Memory B cell (primary cell): ENCODE measurements at regions not wholly inside any gene's neighbourhood (a gene's known extent, or its start where the extent isn't known, plus 50 kb on each side); places are given as distances from the start of the nearest gene placed in this dataset.

ENCODE experiments used
- ATAC-seq: fragments of 150-1000 bp; cut with Tn5 transposase; 2 replicates; pipeline ENCODE4 v1.10.0; 2021; ENCODE audit warnings: low read depth, mild to moderate bottlenecking, moderate library complexity
- DNase-seq, 2 donors: peaks; one replicate each; pipeline ENCODE4 v3.0.0; 2022; ENCODE audit warnings: low spot score in 2 of 2
- H3K27ac Mint-ChIP-seq: one replicate; pipeline ENCODE4 v1.8.0; 2022; ENCODE audit warnings: mild to moderate bottlenecking, moderate library complexity, mixed read lengths
- H3K27me3 Mint-ChIP-seq: one replicate; pipeline ENCODE4 v1.8.0; 2022; ENCODE audit warnings: mixed read lengths
- H3K36me3 Mint-ChIP-seq: one replicate; pipeline ENCODE4 v1.8.0; 2022; ENCODE audit warnings: mild to moderate bottlenecking, mixed read lengths
- H3K4me1 Mint-ChIP-seq: one replicate; pipeline ENCODE4 v1.8.0; 2022; ENCODE audit warnings: mixed read lengths
- H3K4me3 Mint-ChIP-seq: one replicate; pipeline ENCODE4 v1.8.0; 2022; ENCODE audit warnings: mild to moderate bottlenecking, moderate library complexity, mixed read lengths
- H3K9me3 Mint-ChIP-seq: one replicate; pipeline ENCODE4 v1.8.0; 2022; ENCODE audit warnings: mixed read lengths

DNA sequence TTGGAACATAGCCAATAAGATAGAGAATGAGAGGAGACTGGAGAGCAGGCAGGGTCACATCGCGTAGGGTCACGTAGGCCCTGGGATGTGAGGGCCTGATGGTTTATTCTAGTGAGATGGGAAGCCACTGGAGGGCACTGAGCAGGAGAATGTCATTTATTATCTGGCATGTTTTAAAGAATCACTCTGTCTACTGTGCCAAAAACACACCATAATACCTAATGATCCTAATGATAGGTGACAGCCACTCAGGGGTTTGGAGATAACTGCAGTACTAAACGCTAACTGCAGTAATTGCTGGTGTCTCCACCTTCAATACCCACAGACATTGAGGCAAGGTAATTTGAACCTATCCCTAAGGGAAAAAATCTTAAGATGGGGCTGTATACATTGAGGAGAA is 185.4 kb downstream of the TTLL7 start:
- H3K4me3 Mint-ChIP-seq, result no peak overlapping the region

DNA sequence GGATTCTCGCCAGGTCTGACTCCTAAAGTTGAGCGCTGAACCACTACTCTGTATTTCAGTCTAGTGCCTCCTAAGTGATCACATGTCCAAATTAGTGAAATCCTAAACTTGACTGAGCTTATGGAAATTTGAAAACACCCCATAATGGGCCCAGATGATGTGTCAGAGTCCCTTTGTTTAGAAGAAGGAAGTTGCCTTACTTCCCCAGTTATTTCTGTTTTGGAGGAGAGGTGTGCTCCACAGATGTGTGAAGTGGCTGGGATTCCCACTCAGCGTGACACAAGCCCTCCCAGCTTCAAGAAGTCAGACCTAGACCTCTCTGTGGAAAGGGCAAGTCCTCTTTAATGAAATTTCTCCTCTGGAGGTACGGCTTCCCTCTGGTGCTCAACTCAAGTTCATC is 188.8 kb downstream of the TTLL7 start:
- H3K36me3 Mint-ChIP-seq, result peaks cover 1% of the 10 kb centered on the region
- H3K9me3 Mint-ChIP-seq, result no peaks in the 10 kb centered on the region
- no peak overlapping the region for H3K4me3 Mint-ChIP-seq
- no peak for DNase-seq
- peaks cover 1% of the 10 kb centered on the region for H3K27me3 Mint-ChIP-seq
- no peaks in the 10 kb centered on the region for H3K4me1 Mint-ChIP-seq
- ATAC-seq, result no peak
- H3K27ac Mint-ChIP-seq, result no peak overlapping the region

More for the DNA sequence above, 185.4 kb downstream of the TTLL7 start:
- H3K9me3 Mint-ChIP-seq, result peaks cover 4% of the 10 kb centered on the region
- DNase-seq (no peak), ATAC-seq (no peak)
- H3K27me3 Mint-ChIP-seq, result no peaks in the 10 kb centered on the region
- peaks cover 5% of the 10 kb centered on the region for H3K4me1 Mint-ChIP-seq
- no peak overlapping the region for H3K27ac Mint-ChIP-seq
- H3K36me3 Mint-ChIP-seq, result peaks cover 2% of the 10 kb centered on the region

DNA sequence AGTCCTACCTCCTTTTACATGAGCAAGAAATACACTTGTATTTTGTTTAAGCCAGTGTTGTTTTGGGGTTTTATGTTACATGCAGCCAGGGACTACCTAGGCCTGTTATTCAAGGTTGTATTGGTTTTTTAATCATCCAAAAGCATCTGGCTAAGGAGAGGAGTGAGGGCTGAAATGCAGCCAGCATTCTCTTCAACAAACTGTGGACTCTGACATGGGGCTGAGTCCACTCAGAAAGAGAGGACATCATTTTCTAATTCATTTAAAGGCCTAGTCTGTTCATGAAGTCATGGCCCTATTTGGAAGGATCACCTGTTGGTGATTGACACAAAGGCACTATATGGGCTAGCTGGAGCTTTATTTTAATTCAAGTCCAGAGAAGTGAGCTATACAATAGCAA is 190.4 kb downstream of the TTLL7 start:
- Mint-ChIP-seq H3K4me3 (no peak overlapping the region), H3K36me3 (peaks cover 1% of the 10 kb centered on the region), H3K27ac (no peak overlapping the region), H3K9me3 (no peaks in the 10 kb centered on the region), H3K4me1 (no peaks in the 10 kb centered on the region), H3K27me3 (peaks cover 1% of the 10 kb centered on the region)
- ATAC-seq (no peak), DNase-seq (no peak)

DNA sequence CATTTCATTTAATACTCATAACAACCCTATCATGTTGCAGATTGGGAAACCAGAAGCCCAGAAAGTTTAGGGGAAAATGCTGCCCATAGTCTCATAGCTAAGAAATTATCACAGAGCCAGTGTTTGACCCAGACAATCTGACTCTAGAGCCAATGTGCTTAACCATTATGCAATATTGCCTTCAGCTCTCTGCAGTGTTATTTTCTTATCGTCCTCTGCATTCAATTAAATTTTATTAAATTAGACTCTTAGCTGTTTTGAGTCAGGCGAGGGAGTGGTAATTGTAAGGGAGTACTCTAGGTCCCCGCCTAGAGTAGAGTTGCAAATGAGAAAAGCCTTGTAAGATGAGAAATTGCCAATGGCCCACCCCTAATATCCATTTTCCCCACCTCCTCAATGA is 191.1 kb downstream of the TTLL7 start:
- Mint-ChIP-seq H3K4me3 (no peak overlapping the region), H3K27ac (no peak overlapping the region), H3K4me1 (no peaks in the 10 kb centered on the region), H3K36me3 (peaks cover 1% of the 10 kb centered on the region), H3K27me3 (peaks cover 1% of the 10 kb centered on the region), H3K9me3 (no peaks in the 10 kb centered on the region)
- ATAC-seq, result no peak
- DNase-seq, result no peak

DNA sequence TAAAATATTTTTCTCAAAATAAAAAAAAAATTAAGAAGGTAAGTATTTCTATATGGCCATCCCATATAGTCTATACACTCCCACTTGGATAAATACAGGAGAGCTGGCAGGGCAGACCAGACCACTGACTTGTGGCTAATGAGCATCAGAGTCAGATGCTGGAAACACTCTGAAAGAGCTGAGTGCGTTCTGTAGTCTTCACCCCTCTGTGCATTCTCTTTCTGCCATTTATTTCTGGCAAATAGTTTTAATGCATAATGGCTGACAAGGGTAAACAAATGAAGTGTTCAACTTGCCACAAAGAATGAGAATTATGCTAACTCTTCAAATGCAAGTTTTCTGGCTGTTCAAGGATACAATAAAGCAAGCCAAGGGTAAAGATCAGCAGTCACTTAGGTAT is 191.7 kb downstream of the TTLL7 start:
- Mint-ChIP-seq H3K9me3 (no peaks in the 10 kb centered on the region), H3K4me3 (no peak overlapping the region), H3K27ac (no peak overlapping the region), H3K36me3 (peaks cover 1% of the 10 kb centered on the region), H3K27me3 (peaks cover 1% of the 10 kb centered on the region), H3K4me1 (no peaks in the 10 kb centered on the region)
- DNase-seq (no peak), ATAC-seq (no peak)

DNA sequence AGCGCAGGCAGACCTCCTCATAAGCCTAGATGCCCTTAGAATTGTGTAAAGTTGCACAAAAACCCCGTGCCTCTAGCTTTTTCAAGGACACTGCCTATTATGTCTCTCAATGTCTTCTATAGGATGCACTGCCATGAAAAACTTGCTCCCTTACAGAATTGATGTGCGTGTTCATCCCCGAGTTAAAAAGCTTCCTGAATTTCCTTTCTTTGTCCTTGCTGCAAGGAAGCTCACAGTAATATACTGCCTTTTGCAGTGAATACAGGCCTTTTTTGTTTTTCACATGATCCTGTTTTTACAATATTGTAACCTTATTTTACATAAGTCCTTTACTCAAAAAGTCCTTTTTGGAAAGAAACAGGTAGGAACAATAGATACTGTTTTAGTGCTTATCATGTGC is 193.0 kb downstream of the TTLL7 start:
- peaks cover 3% of the 10 kb centered on the region for H3K36me3 Mint-ChIP-seq
- H3K4me3 Mint-ChIP-seq, result no peak overlapping the region
- peaks cover 1% of the 10 kb centered on the region for H3K27me3 Mint-ChIP-seq
- H3K9me3 Mint-ChIP-seq, result no peaks in the 10 kb centered on the region
- no peak for ATAC-seq
- no peak for DNase-seq
- H3K4me1 Mint-ChIP-seq, result no peaks in the 10 kb centered on the region
- H3K27ac Mint-ChIP-seq, result no peak overlapping the region

DNA sequence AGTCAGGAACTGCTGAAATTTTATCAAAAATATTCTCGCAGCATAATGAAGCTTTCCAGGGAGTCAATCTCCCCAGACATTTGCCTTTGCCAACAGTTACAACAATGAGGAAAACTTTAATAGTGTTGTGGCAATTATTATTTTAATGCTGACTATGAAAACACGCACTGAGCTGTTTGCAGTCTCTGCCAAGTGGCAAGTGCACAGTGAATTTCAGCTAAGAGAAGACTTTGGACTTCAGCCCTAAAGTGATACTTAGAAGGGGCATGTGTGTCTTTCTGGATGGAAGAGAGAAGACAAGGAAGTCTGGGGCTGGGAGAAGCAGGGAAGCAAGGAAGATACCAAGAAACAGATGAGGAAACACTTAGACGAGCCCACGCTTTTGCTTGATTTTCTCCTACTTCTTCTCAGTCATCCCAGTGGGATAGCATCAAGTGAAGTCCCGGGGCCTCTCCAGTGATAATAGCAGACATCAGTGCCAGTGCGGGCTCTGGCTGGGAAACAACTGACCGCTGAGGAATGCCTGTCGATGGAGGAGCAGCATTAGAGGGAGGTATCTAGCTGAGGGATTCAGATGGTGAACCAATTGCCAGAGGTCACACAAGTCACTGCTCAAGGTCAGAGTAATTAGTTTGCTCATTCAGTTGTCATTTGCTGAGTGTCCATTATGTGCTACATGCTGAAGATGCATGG is 196.3 kb downstream of the TTLL7 start:
- no peaks in the 10 kb centered on the region for H3K4me1 Mint-ChIP-seq
- H3K27ac Mint-ChIP-seq, result no peak overlapping the region
- peaks cover 1% of the 10 kb centered on the region for H3K27me3 Mint-ChIP-seq

DNA sequence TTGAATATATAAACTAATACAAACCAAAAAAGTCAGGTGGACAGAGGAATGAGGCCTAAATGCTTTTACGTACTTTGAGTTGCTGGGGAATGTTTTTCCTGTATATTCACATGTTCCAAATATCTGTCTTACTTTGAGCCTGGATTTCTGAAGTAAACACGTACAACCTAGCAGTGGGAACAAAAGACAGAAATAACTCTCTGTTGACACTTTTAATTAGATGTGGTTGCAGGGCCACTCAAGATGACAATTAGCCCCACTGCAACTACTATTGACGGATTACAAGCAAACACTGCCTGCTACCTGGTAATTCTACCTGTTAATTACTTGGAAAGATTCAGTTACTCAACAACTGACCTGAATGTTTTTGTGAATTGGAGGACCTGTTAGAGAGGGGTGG is 196.9 kb downstream of the TTLL7 start:
- no peaks in the 10 kb centered on the region for H3K9me3 Mint-ChIP-seq
- DNase-seq, result no peak
- H3K27ac Mint-ChIP-seq, result no peak overlapping the region
- H3K4me1 Mint-ChIP-seq, result no peaks in the 10 kb centered on the region
- H3K4me3 Mint-ChIP-seq, result no peak overlapping the region
- H3K27me3 Mint-ChIP-seq, result peaks cover 1% of the 10 kb centered on the region
- peaks cover 3% of the 10 kb centered on the region for H3K36me3 Mint-ChIP-seq
- ATAC-seq, result no peak

More for the DNA sequence above, 196.3 kb downstream of the TTLL7 start:
- no peaks in the 10 kb centered on the region for H3K9me3 Mint-ChIP-seq
- no peak overlapping the region for H3K4me3 Mint-ChIP-seq
- H3K36me3 Mint-ChIP-seq, result peaks cover 3% of the 10 kb centered on the region
- DNase-seq (no peak), ATAC-seq (no peak)

DNA sequence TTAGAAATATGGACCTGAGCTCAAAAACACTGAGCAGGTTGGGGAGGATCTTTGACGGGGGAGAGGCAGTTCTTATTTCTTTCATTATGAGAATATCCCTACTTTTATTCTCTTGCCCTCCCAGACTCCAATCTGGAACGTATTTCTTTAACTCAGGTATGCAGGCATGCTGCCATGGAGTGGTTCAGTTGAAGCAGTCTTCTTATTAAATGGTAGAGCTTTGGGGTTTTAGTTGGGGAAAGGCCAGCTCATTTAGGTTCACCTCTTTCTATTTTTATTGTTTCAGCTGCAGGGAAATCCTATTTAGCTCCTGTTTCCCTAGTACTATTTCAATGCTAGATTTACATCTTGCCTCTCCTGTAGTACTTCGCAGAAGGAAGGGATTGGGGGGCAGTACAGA is 198.9 kb downstream of the TTLL7 start:
- Mint-ChIP-seq H3K4me1 (no peaks in the 10 kb centered on the region), H3K36me3 (peaks cover 2% of the 10 kb centered on the region), H3K27me3 (peaks cover 3% of the 10 kb centered on the region), H3K4me3 (no peak overlapping the region), H3K9me3 (no peaks in the 10 kb centered on the region), H3K27ac (no peak overlapping the region)
- ATAC-seq, result no peak
- no peak for DNase-seq

DNA sequence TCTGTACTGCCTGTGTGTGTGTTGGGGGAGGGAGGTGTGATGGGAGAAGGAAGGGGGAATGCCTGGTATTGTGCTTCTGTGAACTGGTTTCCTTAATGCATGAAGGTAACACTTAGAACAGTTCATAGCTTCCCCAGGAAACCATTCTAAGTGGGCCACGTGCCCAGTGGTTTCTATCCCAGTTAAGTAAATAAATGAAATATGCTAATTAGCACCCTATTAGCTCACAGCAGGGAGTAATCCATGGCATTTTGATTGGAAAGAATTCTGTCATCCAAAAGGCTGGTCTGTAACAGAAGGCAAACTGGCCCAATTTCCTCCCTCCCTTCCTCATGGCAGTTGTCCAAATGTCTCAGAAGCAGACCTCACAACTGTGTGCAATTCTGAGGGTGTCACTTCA is 199.3 kb downstream of the TTLL7 start:
- DNase-seq (no peak), ATAC-seq (no peak)
- Mint-ChIP-seq H3K27me3 (peaks cover 3% of the 10 kb centered on the region), H3K27ac (no peak overlapping the region), H3K4me1 (no peaks in the 10 kb centered on the region), H3K4me3 (no peak overlapping the region), H3K9me3 (no peaks in the 10 kb centered on the region), H3K36me3 (peaks cover 2% of the 10 kb centered on the region)

DNA sequence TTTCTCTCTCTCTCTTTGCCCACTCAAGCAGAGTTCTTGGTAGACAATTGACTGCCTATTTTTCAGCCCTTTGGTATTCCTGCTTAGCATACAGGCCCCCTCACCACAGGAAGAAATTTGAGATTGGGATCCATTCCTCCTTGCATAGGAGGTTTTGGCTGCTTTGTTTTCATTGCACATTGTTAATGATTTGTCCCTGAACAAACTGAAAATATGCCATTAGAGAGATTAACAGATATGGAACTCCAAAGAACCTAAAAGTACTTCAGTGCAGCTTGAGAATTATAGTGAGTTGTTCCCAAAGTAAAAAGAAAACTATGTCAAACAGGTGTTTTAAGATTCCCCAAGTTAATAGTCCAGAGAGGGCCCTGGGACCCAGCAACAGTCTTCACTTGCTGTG is 200.0 kb downstream of the TTLL7 start:
- DNase-seq, result no peak
- Mint-ChIP-seq H3K9me3 (no peaks in the 10 kb centered on the region), H3K27ac (no peak overlapping the region), H3K36me3 (peaks cover 2% of the 10 kb centered on the region), H3K4me1 (no peaks in the 10 kb centered on the region), H3K4me3 (no peak overlapping the region), H3K27me3 (peaks cover 3% of the 10 kb centered on the region)
- no peak for ATAC-seq

DNA sequence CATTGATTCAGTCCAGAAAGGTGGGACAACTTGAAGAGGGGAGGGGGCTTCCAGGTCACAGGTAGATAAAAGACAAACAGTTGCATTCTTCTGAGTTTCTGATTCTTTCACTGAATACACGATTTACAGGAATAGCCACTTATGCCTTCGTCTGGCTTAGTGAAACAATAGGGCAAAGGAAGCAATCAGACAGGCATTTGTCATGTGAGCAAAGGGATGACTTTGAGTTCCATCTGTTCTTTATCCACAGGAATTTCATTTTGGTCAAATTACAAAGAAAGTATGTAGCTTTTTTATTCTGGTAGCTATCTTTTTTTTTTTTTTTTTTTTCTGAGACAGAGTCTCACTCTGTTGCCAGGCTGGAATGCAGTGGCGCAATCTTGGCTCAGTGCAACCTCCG is 202.5 kb downstream of the TTLL7 start:
- no peak overlapping the region for H3K4me3 Mint-ChIP-seq
- H3K27ac Mint-ChIP-seq, result no peak overlapping the region
- no peak for ATAC-seq
- peaks cover 3% of the 10 kb centered on the region for H3K27me3 Mint-ChIP-seq
- no peak for DNase-seq
- no peaks in the 10 kb centered on the region for H3K9me3 Mint-ChIP-seq
- no peaks in the 10 kb centered on the region for H3K36me3 Mint-ChIP-seq
- no peaks in the 10 kb centered on the region for H3K4me1 Mint-ChIP-seq

DNA sequence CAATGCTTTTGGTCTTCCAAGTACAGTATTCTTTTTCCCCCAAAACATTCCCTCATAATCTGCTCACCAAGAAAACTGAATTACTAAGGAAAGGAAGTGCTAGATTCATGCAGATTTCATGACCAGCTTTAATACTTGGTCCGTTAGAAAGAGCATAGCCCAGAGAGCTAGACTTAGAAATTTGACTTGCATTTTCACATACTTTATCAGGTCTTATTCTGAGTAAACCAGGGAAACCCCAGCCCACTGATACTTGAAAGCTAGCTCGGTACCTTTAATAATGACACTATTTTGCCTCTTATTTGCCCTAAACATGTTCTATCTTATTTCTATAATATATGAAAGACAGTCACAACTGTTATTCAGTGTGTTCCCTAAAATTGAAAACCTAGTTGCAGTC is 204.5 kb downstream of the TTLL7 start:
- no peak overlapping the region for H3K27ac Mint-ChIP-seq
- DNase-seq (no peak), ATAC-seq (no peak)
- peaks cover 3% of the 10 kb centered on the region for H3K27me3 Mint-ChIP-seq
- no peaks in the 10 kb centered on the region for H3K4me1 Mint-ChIP-seq
- H3K36me3 Mint-ChIP-seq, result no peaks in the 10 kb centered on the region
- H3K4me3 Mint-ChIP-seq, result no peak overlapping the region
- H3K9me3 Mint-ChIP-seq, result no peaks in the 10 kb centered on the region

DNA sequence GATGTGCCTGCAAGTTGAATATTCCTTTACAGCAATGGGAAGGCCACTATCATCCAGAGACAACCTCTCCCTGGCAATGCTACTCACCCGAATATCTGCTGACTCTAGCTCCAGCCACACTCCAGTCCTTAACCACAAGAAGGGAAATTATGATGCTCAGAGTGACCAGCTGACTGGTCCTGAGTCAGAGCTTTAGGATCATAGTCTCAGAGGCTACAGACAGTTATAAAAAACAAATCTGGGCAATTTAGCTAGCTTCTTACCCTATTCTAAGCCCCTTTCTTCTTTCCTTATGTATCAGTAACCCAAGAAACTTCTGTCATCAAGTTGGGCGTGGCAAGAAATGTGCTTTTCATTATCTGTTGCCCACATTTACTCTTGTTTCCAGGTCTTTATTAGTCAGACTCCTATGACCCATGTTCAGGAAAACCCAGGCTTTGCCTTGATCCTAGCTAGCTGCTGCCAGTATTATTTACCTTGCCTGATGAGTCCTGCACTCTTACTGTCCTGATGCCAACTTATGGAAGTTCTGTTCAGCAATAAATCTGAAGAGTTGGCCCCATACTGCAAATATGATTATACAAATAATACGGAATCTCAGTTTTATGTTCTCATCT is 207.0 kb downstream of the TTLL7 start:
- Mint-ChIP-seq H3K27me3 (peaks cover 3% of the 10 kb centered on the region), H3K4me3 (no peak overlapping the region), H3K36me3 (no peaks in the 10 kb centered on the region), H3K9me3 (no peaks in the 10 kb centered on the region), H3K27ac (no peak overlapping the region), H3K4me1 (no peaks in the 10 kb centered on the region)
- DNase-seq (no peak), ATAC-seq (no peak)

DNA sequence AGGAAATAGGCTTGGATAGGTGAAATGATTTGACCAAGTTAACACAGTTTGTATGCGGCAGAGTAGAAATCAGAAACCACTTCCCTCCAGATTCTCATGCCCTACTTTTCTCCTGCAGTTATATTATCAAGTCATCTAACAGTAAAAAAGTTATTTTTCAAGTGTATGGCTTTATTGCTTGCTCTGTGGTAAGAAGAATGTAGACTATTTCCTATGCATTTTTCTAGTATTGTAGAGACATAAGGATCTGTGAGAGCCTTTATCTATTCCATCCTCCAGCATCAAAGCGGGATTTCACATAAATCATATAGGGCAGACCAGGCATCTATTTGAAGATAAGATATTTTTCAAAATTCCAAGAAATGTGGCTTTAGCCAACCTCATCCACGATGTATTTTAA is 208.5 kb downstream of the TTLL7 start:
- no peak for ATAC-seq
- Mint-ChIP-seq H3K4me3 (no peak overlapping the region), H3K27ac (no peak overlapping the region), H3K36me3 (no peaks in the 10 kb centered on the region), H3K27me3 (no peaks in the 10 kb centered on the region), H3K4me1 (no peaks in the 10 kb centered on the region), H3K9me3 (no peaks in the 10 kb centered on the region)
- no peak for DNase-seq
